ENCODE measurements at regions not wholly inside any gene's neighbourhood (a gene's known extent, or its start where the extent isn't known, plus 50 kb on each side); places are given as distances from the start of the nearest gene placed in this dataset.

DNA sequence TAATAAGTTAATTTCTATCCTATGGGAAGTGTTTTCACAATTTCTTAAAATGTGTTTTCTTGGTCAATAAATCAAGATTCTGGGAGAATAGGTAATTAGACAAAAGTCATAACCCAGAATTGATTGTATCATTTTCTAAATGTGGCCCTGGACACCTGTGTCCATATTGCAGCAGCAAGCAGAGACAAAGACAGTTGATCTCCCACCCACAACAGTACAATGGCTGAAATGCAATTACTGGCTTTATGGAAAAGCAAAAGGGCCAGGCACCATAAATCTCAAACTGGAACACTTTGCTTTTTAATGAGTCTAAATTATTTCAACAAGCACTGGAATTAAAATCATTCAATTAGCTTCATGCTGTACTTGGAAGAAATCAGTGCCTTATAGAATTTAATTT is 157.2 kb downstream of the ESM1 start:
- TF ChIP-seq, protein P1, sequence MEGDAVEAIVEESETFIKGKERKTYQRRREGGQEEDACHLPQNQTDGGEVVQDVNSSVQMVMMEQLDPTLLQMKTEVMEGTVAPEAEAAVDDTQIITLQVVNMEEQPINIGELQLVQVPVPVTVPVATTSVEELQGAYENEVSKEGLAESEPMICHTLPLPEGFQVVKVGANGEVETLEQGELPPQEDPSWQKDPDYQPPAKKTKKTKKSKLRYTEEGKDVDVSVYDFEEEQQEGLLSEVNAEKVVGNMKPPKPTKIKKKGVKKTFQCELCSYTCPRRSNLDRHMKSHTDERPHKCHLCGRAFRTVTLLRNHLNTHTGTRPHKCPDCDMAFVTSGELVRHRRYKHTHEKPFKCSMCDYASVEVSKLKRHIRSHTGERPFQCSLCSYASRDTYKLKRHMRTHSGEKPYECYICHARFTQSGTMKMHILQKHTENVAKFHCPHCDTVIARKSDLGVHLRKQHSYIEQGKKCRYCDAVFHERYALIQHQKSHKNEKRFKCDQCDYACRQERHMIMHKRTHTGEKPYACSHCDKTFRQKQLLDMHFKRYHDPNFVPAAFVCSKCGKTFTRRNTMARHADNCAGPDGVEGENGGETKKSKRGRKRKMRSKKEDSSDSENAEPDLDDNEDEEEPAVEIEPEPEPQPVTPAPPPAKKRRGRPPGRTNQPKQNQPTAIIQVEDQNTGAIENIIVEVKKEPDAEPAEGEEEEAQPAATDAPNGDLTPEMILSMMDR (IDR thresholded peaks at IDR 0.05), result no peak
- TF ChIP-seq POLR2A (IDR thresholded peaks at IDR 0.05), result no peak

All from lower leg skin (tissue), 3 donors.